Uterus (tissue), 3 donors: ENCODE measurements at regions not wholly inside any gene's neighbourhood (a gene's known extent, or its start where the extent isn't known, plus 50 kb on each side); places are given as distances from the start of the nearest gene placed in this dataset.

Experiments
- DNase-seq, 2 donors: peaks; one replicate each; pipeline ENCODE4 v3.0.0-alpha.2; 2019 to 2020
- H3K27ac ChIP-seq, 2 donors: fragments of 200-600 bp; sonication (generic); 1 replicate in 1 of 2; 2 replicates in 1 of 2; pipeline ENCODE4 v1.5.1; 2016 to 2018
- H3K27me3 ChIP-seq, 2 donors: fragments of 200-600 bp; sonication (generic); one replicate each; pipeline ENCODE4 v1.5.1; 2018 to 2019; ENCODE audit warnings: control low read depth in 1 of 2
- H3K36me3 ChIP-seq, 2 donors: fragments of 200-600 bp; sonication (generic); one replicate each; pipeline ENCODE4 v1.5.1; 2019; ENCODE audit warnings: control low read depth in 1 of 2
- H3K4me1 ChIP-seq, 2 donors: fragments of 200-600 bp; sonication (generic); one replicate each; pipeline ENCODE4 v1.5.1; 2018 to 2019; ENCODE audit warnings: control low read depth in 1 of 2
- H3K4me3 ChIP-seq, 2 donors: fragments of 200-600 bp; sonication (generic); 1 replicate in 1 of 2; 2 replicates in 1 of 2; pipeline ENCODE4 v1.5.1; 2018 to 2019; ENCODE audit warnings: mild to moderate bottlenecking in 1 of 2
- H3K9me3 ChIP-seq, 2 donors: fragments of 200-600 bp; sonication (generic); one replicate each; pipeline ENCODE4 v1.5.1; 2019; ENCODE audit warnings: control low read depth in 1 of 2
- POLR2A ChIP-seq, 2 donors: fragments of 450-650 bp; IDR thresholded peaks; one replicate each; pipeline ENCODE4 v1.6.1; 2016; ENCODE audit warnings: antibody characterized with exemption in 2 of 2, mild to moderate bottlenecking in 1 of 2, moderate library complexity in 1 of 2
- intact Hi-C: fragments of 100-400 bp; cut with DNase I; formaldehyde crosslinking; loops from one replicate; pipeline ENCODE4 v1.15.1; 2023; ENCODE audit warnings: low total_unique reads
- TF ChIP-seq, protein P1 (sequence below), 4 experiments: fragments of 200-600 bp in 2 of 4; fragments of 450-650 bp in 2 of 4; sonication (generic) in 2 of 4; IDR thresholded peaks; one replicate each; pipeline ENCODE4 v1.5.1; 2016 to 2019; ENCODE audit warnings: antibody characterized with exemption in 4 of 4, mild to moderate bottlenecking in 2 of 4, moderate library complexity in 1 of 4
- donor health status: DM: yes; HTN: yes; CAD: no.

DNA sequence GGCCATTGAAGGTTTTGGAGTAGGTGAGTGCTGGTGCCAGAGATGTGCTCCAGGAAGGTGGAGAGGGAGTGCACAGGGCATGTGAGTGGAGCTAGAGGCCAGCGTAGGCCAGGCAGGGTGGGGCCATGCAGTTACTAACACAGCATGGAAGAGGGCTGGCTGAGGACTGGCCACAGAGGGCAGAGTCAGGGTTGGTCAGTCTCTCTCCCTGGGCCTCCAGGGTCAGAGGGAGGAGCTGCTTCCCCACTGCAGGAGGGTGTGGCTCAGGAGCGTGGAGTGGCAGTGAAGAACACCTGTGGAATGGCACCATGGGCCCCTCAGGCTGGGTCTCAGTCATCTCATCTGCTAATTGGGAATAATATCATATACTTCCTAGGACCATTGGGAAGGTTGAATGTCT is 167.7 kb downstream of the MACROH2A1 start:
- Histone ChIP-seq H3K9me3 (no peaks in the 10 kb centered on the region), H3K4me3 (no peak overlapping the region), H3K27me3 (no peaks in the 10 kb centered on the region), H3K36me3 (no peaks in the 10 kb centered on the region), H3K27ac (no peak overlapping the region), H3K4me1 (no peaks in the 10 kb centered on the region)
- intact Hi-C loops: no loop called here
- no peak for TF ChIP-seq POLR2A (IDR thresholded peaks at IDR 0.05)
- TF ChIP-seq, protein P1, sequence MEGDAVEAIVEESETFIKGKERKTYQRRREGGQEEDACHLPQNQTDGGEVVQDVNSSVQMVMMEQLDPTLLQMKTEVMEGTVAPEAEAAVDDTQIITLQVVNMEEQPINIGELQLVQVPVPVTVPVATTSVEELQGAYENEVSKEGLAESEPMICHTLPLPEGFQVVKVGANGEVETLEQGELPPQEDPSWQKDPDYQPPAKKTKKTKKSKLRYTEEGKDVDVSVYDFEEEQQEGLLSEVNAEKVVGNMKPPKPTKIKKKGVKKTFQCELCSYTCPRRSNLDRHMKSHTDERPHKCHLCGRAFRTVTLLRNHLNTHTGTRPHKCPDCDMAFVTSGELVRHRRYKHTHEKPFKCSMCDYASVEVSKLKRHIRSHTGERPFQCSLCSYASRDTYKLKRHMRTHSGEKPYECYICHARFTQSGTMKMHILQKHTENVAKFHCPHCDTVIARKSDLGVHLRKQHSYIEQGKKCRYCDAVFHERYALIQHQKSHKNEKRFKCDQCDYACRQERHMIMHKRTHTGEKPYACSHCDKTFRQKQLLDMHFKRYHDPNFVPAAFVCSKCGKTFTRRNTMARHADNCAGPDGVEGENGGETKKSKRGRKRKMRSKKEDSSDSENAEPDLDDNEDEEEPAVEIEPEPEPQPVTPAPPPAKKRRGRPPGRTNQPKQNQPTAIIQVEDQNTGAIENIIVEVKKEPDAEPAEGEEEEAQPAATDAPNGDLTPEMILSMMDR (IDR thresholded peaks at IDR 0.05): no peak
- no peak for DNase-seq

DNA sequence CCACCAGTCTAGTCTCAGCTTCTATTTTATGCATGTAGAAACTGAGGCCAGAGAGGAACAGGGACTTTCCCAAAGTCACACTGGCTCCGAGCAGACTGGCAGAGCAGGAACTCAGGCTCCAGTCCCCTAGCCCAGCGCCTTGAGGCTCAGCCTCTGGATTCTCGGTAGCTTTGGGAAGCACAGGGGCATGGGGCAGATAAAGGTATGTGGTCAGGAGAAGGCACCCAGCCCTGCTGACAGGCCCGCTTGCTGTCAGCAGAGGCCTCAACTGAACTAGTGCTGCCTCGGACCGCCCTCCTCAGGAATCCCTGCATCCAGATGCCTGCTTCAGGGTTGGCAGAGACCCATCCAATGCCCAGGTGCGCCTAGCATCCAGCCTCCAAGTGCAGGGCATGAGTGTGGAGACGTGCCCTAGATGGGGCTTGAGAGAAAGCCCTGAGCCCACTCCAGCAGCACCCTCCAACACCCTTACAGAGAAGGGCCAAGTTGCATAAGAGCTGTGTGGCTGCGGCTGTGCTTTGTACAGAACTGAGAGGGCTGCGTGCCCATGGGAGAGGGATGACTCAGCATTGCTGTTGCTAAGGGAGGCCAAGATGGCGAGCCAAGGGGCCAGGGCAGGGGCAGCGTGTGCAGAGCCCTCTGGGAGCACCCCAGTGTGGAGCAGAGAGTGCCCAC is 168.6 kb downstream of the MACROH2A1 start:
- peak; percentile 41 to 70 for DNase-seq
- H3K4me1 ChIP-seq: no peaks in the 10 kb centered on the region
- no peak for TF ChIP-seq POLR2A (IDR thresholded peaks at IDR 0.05)
- TF ChIP-seq, protein P1 (IDR thresholded peaks at IDR 0.05): no peak
- no peaks in the 10 kb centered on the region for H3K9me3 ChIP-seq
- no peaks in the 10 kb centered on the region for H3K27me3 ChIP-seq
- intact Hi-C loops: no loop called here
- no peak overlapping the region for H3K4me3 ChIP-seq
- no peaks in the 10 kb centered on the region for H3K36me3 ChIP-seq
- H3K27ac ChIP-seq: no peak overlapping the region

DNA sequence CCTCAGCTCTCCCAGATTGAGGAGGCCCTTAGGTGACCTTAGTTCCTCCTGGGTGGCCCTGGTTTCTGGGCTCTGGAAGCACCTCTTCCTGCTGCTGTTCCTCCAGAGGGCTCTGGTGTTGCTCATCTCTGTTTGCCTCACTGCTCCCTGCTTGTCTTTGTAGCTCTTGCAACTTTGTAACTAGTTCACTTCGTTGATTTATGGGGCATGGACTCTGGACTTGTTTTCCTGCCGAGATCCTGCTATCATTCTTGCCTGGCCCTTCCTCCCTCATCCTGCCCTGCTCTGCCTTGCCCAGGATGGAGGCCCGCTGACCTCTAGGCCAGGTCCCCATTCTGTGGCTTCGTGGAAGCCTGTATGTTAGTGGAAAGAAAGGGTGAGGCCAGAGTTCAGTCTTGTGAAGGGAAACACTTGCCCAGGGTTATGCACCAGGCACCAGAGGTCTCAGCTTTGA is 169.3 kb downstream of the MACROH2A1 start:
- Histone ChIP-seq H3K4me3 (no peak overlapping the region), H3K9me3 (no peaks in the 10 kb centered on the region), H3K27me3 (no peaks in the 10 kb centered on the region), H3K27ac (no peak overlapping the region), H3K36me3 (no peaks in the 10 kb centered on the region), H3K4me1 (no peaks in the 10 kb centered on the region)
- TF ChIP-seq, protein P1 (IDR thresholded peaks at IDR 0.05): no peak
- TF ChIP-seq POLR2A (IDR thresholded peaks at IDR 0.05): no peak
- intact Hi-C loops: no loop called here
- no peak for DNase-seq

DNA sequence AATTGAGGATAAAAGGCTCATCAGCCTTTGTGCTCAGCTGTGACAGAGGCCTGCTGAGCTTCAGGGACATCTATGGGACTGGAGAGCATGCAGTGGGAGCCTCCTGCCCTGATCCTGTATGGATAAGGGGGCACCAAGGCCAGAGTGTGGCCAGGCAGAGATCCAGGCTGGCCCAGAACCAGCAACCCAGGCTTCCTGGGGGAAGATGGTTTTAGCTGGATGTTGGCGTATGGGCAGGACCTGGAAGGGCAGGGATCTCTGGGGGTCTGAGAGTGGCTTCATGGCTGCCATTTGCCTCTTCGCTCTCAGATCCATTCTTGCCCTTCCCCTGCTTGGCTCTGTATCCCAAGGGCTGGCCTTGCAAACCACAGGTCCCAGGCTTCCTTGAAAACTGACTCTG is 169.9 kb downstream of the MACROH2A1 start:
- intact Hi-C loops: no loop called here
- no peak for DNase-seq
- Histone ChIP-seq H3K4me3 (no peak overlapping the region), H3K27ac (no peak overlapping the region), H3K9me3 (no peaks in the 10 kb centered on the region), H3K27me3 (no peaks in the 10 kb centered on the region), H3K36me3 (no peaks in the 10 kb centered on the region), H3K4me1 (no peaks in the 10 kb centered on the region)
- TF ChIP-seq POLR2A (IDR thresholded peaks at IDR 0.05): no peak
- TF ChIP-seq, protein P1 (IDR thresholded peaks at IDR 0.05): no peak

DNA sequence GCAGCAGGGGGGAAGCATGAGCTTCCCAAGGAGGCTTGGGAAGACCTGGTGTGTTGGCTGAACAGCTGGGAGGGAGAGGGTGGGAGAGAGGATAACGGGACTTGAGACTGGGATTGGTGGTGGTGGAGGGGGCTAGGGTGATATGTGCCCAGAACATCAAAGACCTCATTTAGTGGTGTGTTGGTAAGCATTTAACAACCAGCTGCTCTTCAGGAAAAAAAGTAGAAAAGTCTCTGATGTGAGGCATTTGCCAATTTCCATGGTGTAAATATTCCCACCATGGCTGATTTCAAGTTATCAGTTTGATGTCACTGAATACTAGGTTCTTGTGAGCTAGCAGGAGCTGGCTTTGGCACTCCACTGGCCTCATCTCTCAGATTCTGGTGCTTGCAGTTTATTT is 170.8 kb downstream of the MACROH2A1 start:
- no peaks in the 10 kb centered on the region for H3K27me3 ChIP-seq
- DNase-seq: no peak
- no peak overlapping the region for H3K4me3 ChIP-seq
- H3K27ac ChIP-seq: no peak overlapping the region
- no peaks in the 10 kb centered on the region for H3K9me3 ChIP-seq
- intact Hi-C loops: no loop called here
- no peaks in the 10 kb centered on the region for H3K36me3 ChIP-seq
- H3K4me1 ChIP-seq: no peaks in the 10 kb centered on the region
- TF ChIP-seq, protein P1 (IDR thresholded peaks at IDR 0.05): no peak
- no peak for TF ChIP-seq POLR2A (IDR thresholded peaks at IDR 0.05)
